MM.1S (cell line): ENCODE measurements at regions not wholly inside any gene's neighbourhood (a gene's known extent, or its start where the extent isn't known, plus 50 kb on each side); places are given as distances from the start of the nearest gene placed in this dataset.
A peak's percentile ranks its signal among the peaks of the same experiment; 100 is the strongest.

Source experiments
- DNase-seq: peaks from one replicate; pipeline ENCODE4 v3.0.0-alpha.2; 2015
- H2AFZ ChIP-seq: fragments of 300-600 bp; sonication (generic); 2 replicates; pipeline ENCODE4 v1.6.0; 2016; ENCODE audit warnings: antibody characterized with exemption, low read length
- H3F3A ChIP-seq: fragments of 300-600 bp; sonication (generic); 2 replicates; pipeline ENCODE4 v1.6.1; 2016; ENCODE audit warnings: mild to moderate bottlenecking, antibody characterized with exemption, low read length, moderate library complexity, mixed read lengths; ENCODE audit not compliant: insufficient read depth
- H3K27ac ChIP-seq: fragments of 300-600 bp; sonication (generic); 2 replicates; pipeline ENCODE4 v1.5.1; 2016; ENCODE audit warnings: mild to moderate bottlenecking, low read length
- H3K27me3 ChIP-seq: fragments of 300-600 bp; sonication (generic); replicated peaks from 2 replicates; pipeline ENCODE4 v1.6.0; 2016; ENCODE audit warnings: low read length; ENCODE audit not compliant: insufficient read depth
- H3K36me3 ChIP-seq: fragments of 300-600 bp; sonication (generic); replicated peaks from 2 replicates; pipeline ENCODE4 v1.6.1; 2016; ENCODE audit warnings: mild to moderate bottlenecking, low read length, mixed read lengths; ENCODE audit not compliant: insufficient read depth
- H3K4me1 ChIP-seq: fragments of 300-600 bp; sonication (generic); 2 replicates; pipeline ENCODE4 v1.6.1; 2016; ENCODE audit warnings: low read length, mixed read lengths
- H3K4me2 ChIP-seq: fragments of 300-600 bp; sonication (generic); 2 replicates; pipeline ENCODE4 v1.6.0; 2016; ENCODE audit warnings: low read depth, low read length
- H3K4me3 ChIP-seq: fragments of 300-600 bp; sonication (generic); 2 replicates; pipeline ENCODE4 v1.5.1; 2016; ENCODE audit warnings: low read length, mixed read lengths
- H3K79me2 ChIP-seq: fragments of 300-600 bp; sonication (generic); 2 replicates; pipeline ENCODE4 v1.6.1; 2016; ENCODE audit warnings: mixed run types, low read length, mixed read lengths
- H3K9ac ChIP-seq: fragments of 300-600 bp; sonication (generic); 2 replicates; pipeline ENCODE4 v1.6.1; 2016; ENCODE audit warnings: low read length, mixed read lengths
- H3K9me2 ChIP-seq: fragments of 300-600 bp; sonication (generic); replicated peaks from 2 replicates; pipeline ENCODE4 v1.6.1; 2016; ENCODE audit warnings: mild to moderate bottlenecking, low read length, mixed read lengths; ENCODE audit not compliant: insufficient read depth
- H3K9me3 ChIP-seq: fragments of 300-600 bp; sonication (generic); replicated peaks from 2 replicates; pipeline ENCODE4 v1.6.1; 2016; ENCODE audit warnings: mild to moderate bottlenecking, low read length, mixed read lengths; ENCODE audit not compliant: insufficient read depth
- H4K20me1 ChIP-seq: fragments of 300-600 bp; sonication (generic); 2 replicates; pipeline ENCODE4 v1.6.1; 2016; ENCODE audit warnings: mild to moderate bottlenecking, low read length, moderate library complexity, mixed read lengths; ENCODE audit not compliant: insufficient read depth
- EZH2 ChIP-seq: fragments of 300-600 bp; sonication (generic); optimal IDR thresholded peaks from 2 replicates; pipeline ENCODE3; 2017; ENCODE audit warnings: low read depth, mild to moderate bottlenecking, antibody characterized with exemption, low read length, mixed read lengths
- EZH2phosphoT487 ChIP-seq: fragments of 300-600 bp; sonication (generic); IDR thresholded peaks from 2 replicates; pipeline ENCODE4 v1.6.1; 2018; ENCODE audit warnings: antibody characterized with exemption, low read length
- TF ChIP-seq, protein P1 (sequence below): fragments of 300-600 bp; sonication (generic); IDR thresholded peaks from 2 replicates; pipeline ENCODE4 v1.5.1; 2016; ENCODE audit warnings: antibody characterized with exemption, low read length, mixed read lengths

DNA sequence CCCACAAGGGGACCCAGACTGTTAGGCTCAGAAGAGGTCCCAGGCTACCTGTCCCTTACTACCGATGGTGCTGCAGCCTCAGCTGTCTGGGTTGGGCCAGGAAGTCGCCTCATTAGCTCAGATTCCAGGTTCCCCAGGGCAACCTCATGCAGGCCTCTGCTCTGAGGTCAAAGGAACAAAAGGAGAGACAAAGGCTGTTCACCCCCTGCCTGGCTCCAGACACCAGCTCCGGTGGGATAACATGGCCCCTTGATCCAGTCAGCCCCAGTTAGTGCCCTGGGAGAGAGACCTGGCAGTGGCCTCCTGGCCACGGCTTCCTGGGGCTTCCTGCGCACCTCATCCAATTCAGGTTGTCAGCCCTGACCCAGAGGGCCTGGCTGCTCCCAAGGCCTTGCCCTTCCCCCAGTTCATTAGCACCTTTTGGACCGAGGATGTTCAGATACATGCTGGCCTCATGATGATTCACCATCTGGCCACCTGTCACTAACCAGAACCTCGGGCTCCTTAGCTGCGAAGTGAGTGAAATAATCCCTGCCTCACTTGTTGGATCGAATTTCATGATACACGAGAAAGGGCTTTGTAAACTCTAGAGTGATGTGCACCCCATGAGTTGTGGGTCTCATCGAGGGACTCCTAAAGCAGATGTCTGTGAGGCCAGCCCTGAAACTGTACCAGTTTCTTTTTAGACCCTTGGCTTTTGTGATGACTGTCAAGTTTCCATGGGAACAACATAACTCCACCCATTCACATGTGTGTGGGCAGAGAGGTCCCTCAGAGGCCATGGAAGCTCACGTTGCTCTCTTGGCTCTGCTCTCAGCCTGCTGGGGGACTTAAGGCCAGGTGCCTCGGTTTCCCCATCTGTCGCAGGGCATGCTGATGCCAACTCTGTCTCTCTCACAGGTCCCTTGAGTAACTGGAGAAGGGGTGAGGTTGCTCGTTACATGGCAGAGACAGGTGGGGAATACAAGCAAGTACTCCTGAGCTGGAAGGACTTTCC lies 79.5 kb upstream of the PCBD1 start:
- no peak overlapping the region for H2AFZ ChIP-seq
- TF ChIP-seq, protein P1, sequence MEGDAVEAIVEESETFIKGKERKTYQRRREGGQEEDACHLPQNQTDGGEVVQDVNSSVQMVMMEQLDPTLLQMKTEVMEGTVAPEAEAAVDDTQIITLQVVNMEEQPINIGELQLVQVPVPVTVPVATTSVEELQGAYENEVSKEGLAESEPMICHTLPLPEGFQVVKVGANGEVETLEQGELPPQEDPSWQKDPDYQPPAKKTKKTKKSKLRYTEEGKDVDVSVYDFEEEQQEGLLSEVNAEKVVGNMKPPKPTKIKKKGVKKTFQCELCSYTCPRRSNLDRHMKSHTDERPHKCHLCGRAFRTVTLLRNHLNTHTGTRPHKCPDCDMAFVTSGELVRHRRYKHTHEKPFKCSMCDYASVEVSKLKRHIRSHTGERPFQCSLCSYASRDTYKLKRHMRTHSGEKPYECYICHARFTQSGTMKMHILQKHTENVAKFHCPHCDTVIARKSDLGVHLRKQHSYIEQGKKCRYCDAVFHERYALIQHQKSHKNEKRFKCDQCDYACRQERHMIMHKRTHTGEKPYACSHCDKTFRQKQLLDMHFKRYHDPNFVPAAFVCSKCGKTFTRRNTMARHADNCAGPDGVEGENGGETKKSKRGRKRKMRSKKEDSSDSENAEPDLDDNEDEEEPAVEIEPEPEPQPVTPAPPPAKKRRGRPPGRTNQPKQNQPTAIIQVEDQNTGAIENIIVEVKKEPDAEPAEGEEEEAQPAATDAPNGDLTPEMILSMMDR: no peak
- TF ChIP-seq EZH2 (no peak), EZH2phosphoT487 (no peak)
- peak; percentile 39 for DNase-seq

DNA sequence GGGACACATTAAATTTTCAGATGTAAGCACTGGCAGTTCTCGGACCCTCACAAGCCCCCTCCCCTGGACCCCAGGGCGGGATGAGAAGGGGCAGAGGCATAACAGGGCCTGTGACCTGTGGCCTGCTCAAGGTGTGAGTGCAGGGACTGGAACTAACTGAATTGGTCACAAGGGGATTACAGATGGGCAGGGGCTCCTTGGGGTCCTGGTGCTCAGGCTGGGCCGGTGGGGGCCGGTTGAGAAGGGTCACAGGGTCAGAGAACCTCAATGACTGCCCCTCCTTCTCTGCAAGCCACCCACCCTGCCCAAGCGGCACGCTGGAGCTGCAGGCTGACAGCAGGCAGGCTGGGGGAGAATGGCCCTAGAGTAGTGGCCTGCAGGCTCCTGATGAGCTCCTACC lies 80.8 kb upstream of the PCBD1 start:
- no peak for DNase-seq
- Histone ChIP-seq H3K79me2 (no peaks in the 10 kb centered on the region), H3K4me1 (peaks cover 12% of the 10 kb centered on the region; the same call in 1 of the 2 replicates), H3F3A (no peaks in the 10 kb centered on the region), H3K9ac (no peak overlapping the region), H3K9me3 (no peaks in the 10 kb centered on the region), H3K36me3 (no peaks in the 10 kb centered on the region), H3K9me2 (no peaks in the 10 kb centered on the region), H3K27me3 (0 out of 2 replicates have a peak, but pooled peaks cover 3% of the 10 kb centered on the region), H2AFZ (no peak overlapping the region), H4K20me1 (no peaks in the 10 kb centered on the region), H3K4me3 (no peak overlapping the region), H3K4me2 (no peak overlapping the region), H3K27ac (no peak overlapping the region)
- TF ChIP-seq, protein P1: no peak
- TF ChIP-seq EZH2 (no peak), EZH2phosphoT487 (no peak)

More for the DNA sequence above, 79.5 kb upstream of the PCBD1 start:
- H4K20me1 ChIP-seq: no peaks in the 10 kb centered on the region
- no peak overlapping the region for H3K4me2 ChIP-seq
- H3K27me3 ChIP-seq: peaks cover under 1% of the 10 kb centered on the region; the same call in 1 of the 2 replicates
- H3K9ac ChIP-seq: 0 out of 2 replicates have a peak overlapping the region, but pooled peaks have one; percentile 7
- no peaks in the 10 kb centered on the region for H3K79me2 ChIP-seq
- H3K9me2 ChIP-seq: no peaks in the 10 kb centered on the region
- no peak overlapping the region for H3K4me3 ChIP-seq
- H3K36me3 ChIP-seq: no peaks in the 10 kb centered on the region
- H3K4me1 ChIP-seq: peaks cover 12% of the 10 kb centered on the region; the same call in 1 of the 2 replicates
- H3K27ac ChIP-seq: peak overlapping the region; percentile 7; the same call in 1 of the 2 replicates
- H3F3A ChIP-seq: no peaks in the 10 kb centered on the region
- H3K9me3 ChIP-seq: no peaks in the 10 kb centered on the region

DNA sequence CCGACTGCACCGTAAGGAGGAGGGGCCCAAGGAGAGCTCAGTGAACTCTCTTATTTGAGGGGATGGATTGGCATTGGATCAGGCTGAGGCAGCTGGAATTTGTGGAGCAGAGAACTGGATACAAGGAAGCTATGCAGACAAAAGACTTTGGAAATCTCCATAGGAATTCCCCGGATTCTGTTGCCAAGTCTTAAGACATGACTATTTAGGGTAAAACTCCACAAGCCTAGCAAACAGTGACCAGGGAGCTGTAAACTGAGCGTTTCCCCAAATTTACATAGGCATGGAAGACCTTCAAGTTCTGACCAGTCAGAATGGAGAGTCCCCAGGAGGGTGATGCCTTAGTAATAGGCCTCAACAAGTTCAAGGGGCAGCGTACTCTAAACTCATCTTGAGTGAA lies 82.5 kb upstream of the PCBD1 start:
- DNase-seq: no peak
- H4K20me1 ChIP-seq: no peaks in the 10 kb centered on the region
- H3K79me2 ChIP-seq: no peaks in the 10 kb centered on the region
- TF ChIP-seq, protein P1: no peak
- H3K9me2 ChIP-seq: no peaks in the 10 kb centered on the region
- no peak overlapping the region for H3K4me3 ChIP-seq
- 0 out of 2 replicates have a peak, but pooled peaks cover 3% of the 10 kb centered on the region for H3K27me3 ChIP-seq
- H3K4me2 ChIP-seq: no peak overlapping the region
- no peaks in the 10 kb centered on the region for H3F3A ChIP-seq
- no peak overlapping the region for H3K27ac ChIP-seq
- no peaks in the 10 kb centered on the region for H3K9me3 ChIP-seq
- H3K9ac ChIP-seq: no peak overlapping the region
- H2AFZ ChIP-seq: no peak overlapping the region
- no peaks in the 10 kb centered on the region for H3K36me3 ChIP-seq
- H3K4me1 ChIP-seq: peaks cover 12% of the 10 kb centered on the region; the same call in 1 of the 2 replicates
